ENCODE measurements at regions not wholly inside any gene's neighbourhood (a gene's known extent, or its start where the extent isn't known, plus 50 kb on each side); places are given as distances from the start of the nearest gene placed in this dataset.

DNA sequence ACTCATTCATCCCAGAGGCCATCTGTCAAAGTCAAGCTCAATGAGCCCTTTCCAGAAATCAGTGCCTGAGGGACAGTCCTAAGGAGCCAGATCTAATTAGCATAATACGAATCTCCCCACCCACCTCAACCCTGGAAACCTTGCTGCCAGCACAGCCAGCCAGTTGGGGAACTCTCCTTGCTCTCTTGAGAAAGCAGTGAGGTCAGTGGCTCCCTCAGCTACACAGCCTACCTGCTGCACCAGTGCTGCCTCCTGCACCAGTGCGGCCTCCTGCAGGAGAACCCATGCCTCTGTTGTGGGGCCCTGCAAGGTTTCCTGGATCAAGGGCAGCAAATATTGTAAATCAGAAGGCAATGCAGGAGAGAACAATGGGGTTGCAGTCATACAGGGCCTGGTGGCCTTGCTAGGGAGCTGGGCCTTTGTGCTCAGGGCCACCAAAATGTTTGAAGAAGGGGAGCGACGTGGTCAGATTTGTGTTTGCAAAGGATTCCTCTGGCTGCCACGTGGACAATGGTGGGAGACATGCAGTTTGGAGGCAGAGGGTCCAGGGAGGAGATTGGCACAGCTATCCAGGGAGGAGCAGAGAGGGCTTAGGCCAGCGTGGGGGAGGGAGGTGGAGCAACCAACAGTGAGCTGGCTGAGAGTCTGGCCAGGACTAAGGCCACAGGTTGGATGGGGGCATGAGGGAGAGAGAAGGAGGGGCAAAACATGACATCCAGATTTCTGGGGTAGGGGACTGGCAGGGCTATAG, 124.3 kb upstream of the MAMLD1 start:
- Histone ChIP-seq H3K9me1 (ENCODE audit: control insufficient read depth, insufficient read depth, low read length) (no peaks in the 10 kb centered on the region), H3K9ac (ENCODE audit: insufficient read depth in 1 of 2, low read depth in 2 of 2, low read length in 2 of 2) (no peak overlapping the region), H3K9me3 (replicated peaks; ENCODE audit: control insufficient read depth, insufficient read depth, low read depth, low read length) (no peaks in the 10 kb centered on the region), H3K4me3 (no peak overlapping the region), H3K4me2 (ENCODE audit: insufficient read depth, low read length) (no peak overlapping the region), H3K27ac (ENCODE audit: extremely low read depth, low read depth, low read length) (no peak overlapping the region), H3K4me1 (replicated peaks in 1 of 2; ENCODE audit: control insufficient read depth in 2 of 2, insufficient read depth in 2 of 2, low read length in 2 of 2) (no peaks in the 10 kb centered on the region), H3K36me3 (ENCODE audit: control insufficient read depth, insufficient read depth, low read length) (no peaks in the 10 kb centered on the region), H2AFZ (ENCODE audit: low read depth, low read length) (no peak overlapping the region), H3K79me2 (ENCODE audit: control insufficient read depth, insufficient read depth, low read length) (no peaks in the 10 kb centered on the region), H4K20me1 (replicated peaks; ENCODE audit: control insufficient read depth, insufficient read depth, low read length) (no peaks in the 10 kb centered on the region), H3K27me3 (ENCODE audit: control insufficient read depth in 2 of 2, insufficient read depth in 2 of 2, low read length in 2 of 2) (no peaks in the 10 kb centered on the region; a peak in 1 of 5 replicates)
- intact Hi-C loops (cut with micrococcal nuclease) (no loop called here), in situ Hi-C loops (cut with MboI) (no loop called here)
- no peak for ATAC-seq
- POLR2A ChIA-PET, result no interaction called here
- 0% methylated on average over 5 of the region's 6 CpGs for WGBS (ENCODE audit: insufficient coverage, low coverage, missing lambda C conversion rate)
- no peak for FAIRE-seq
- no TSS peak for BruUV-seq (replicated peaks)
- no peak for DNase-seq (ENCODE audit: extremely low read depth in 1 of 4, low spot score in 3 of 4)
- CTCF ChIA-PET (ENCODE audit: low intra/inter-chr PET ratio), result no interaction called here
- no peak for TF ChIP-seq POLR2A (conservative IDR thresholded peaks at IDR 0.05)
- TF ChIP-seq, protein P1, sequence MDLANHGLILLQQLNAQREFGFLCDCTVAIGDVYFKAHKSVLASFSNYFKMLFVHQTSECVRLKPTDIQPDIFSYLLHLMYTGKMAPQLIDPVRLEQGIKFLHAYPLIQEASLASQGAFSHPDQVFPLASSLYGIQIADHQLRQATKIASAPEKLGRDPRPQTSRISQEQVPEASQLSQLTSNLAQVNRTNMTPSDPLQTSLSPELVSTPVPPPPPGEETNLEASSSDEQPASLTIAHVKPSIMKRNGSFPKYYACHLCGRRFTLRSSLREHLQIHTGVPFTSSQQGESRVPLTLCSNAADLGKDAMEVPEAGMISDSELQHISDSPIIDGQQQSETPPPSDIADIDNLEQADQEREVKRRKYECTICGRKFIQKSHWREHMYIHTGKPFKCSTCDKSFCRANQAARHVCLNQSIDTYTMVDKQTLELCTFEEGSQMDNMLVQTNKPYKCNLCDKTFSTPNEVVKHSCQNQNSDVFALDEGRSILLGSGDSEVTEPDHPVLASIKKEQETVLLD (IDR thresholded peaks at IDR 0.05), result no peak
- TF ChIP-seq ZNF263 (CRISPR knock-in tag; IDR thresholded peaks at IDR 0.05; ENCODE audit: borderline replicate concordance), result no peak
- no peak for TF ChIP-seq ZNF274 (IDR thresholded peaks at IDR 0.05; ENCODE audit: borderline replicate concordance, low read depth, low read length)
- no peak for TF ChIP-seq GABPA (tag; conservative IDR thresholded peaks at IDR 0.05; ENCODE audit: low read depth)
- no peak for TF ChIP-seq CAMTA2 (CRISPR knock-in tag; conservative IDR thresholded peaks at IDR 0.05)
- TF ChIP-seq, protein P2, sequence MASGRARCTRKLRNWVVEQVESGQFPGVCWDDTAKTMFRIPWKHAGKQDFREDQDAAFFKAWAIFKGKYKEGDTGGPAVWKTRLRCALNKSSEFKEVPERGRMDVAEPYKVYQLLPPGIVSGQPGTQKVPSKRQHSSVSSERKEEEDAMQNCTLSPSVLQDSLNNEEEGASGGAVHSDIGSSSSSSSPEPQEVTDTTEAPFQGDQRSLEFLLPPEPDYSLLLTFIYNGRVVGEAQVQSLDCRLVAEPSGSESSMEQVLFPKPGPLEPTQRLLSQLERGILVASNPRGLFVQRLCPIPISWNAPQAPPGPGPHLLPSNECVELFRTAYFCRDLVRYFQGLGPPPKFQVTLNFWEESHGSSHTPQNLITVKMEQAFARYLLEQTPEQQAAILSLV (tag; IDR thresholded peaks at IDR 0.05), result no peak
- TF ChIP-seq, protein P3, sequence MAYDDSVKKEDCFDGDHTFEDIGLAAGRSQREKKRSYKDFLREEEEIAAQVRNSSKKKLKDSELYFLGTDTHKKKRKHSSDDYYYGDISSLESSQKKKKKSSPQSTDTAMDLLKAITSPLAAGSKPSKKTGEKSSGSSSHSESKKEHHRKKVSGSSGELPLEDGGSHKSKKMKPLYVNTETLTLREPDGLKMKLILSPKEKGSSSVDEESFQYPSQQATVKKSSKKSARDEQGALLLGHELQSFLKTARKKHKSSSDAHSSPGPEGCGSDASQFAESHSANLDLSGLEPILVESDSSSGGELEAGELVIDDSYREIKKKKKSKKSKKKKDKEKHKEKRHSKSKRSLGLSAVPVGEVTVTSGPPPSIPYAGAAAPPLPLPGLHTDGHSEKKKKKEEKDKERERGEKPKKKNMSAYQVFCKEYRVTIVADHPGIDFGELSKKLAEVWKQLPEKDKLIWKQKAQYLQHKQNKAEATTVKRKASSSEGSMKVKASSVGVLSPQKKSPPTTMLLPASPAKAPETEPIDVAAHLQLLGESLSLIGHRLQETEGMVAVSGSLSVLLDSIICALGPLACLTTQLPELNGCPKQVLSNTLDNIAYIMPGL (CRISPR knock-in tag; IDR thresholded peaks at IDR 0.05), result no peak
- no peak for TF ChIP-seq XRCC3 (IDR thresholded peaks at IDR 0.05)
- TF ChIP-seq MAFK (IDR thresholded peaks at IDR 0.05; ENCODE audit: low read length), result no peak
- TF ChIP-seq NR4A1 (CRISPR knock-in tag; IDR thresholded peaks at IDR 0.05), result no peak
- no peak for TF ChIP-seq NR4A1 (tag; IDR thresholded peaks at IDR 0.05)
- TF ChIP-seq ZBTB17 (CRISPR knock-in tag; IDR thresholded peaks at IDR 0.05), result no peak
- TF ChIP-seq CREB3 (tag; conservative IDR thresholded peaks at IDR 0.05; ENCODE audit: low read depth), result no peak
- no peak for TF ChIP-seq POLR2G (IDR thresholded peaks at IDR 0.05; ENCODE audit: low read depth, low read length)
- no peak for TF ChIP-seq SMARCC2 (IDR thresholded peaks at IDR 0.05; ENCODE audit: low read depth)
- TF ChIP-seq ADNP (tag; IDR thresholded peaks at IDR 0.05), result no peak
- TF ChIP-seq PHTF2 (CRISPR knock-in tag; IDR thresholded peaks at IDR 0.05), result no peak
- no peak for TF ChIP-seq ZNF175 (CRISPR knock-in tag; IDR thresholded peaks at IDR 0.05; ENCODE audit: low read depth)
- TF ChIP-seq BCOR (IDR thresholded peaks at IDR 0.05), result no peak

Measured in K562 (cell line).